ENCODE measurements at regions not wholly inside any gene's neighbourhood (a gene's known extent, or its start where the extent isn't known, plus 50 kb on each side); places are given as distances from the start of the nearest gene placed in this dataset.
A peak's percentile ranks its signal among the peaks of the same experiment; 100 is the strongest.

DNA sequence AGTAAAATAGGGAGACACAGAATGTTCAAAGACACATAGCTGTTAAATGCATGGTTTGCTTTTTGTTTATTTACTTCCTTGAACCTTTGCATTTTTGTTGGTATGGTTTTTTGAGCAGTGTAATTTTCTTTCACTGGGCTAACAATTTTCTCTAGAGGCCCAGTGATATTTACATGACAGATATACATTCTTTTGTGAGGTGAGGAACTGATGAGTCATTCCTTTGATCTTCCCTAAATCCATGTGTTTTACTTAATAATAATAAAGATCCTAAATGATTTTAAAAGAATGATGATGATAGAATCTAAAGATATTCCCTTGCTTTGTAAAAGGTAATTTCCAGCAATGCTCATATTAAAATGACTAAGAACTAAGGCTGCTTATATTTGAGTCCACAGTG, 188.5 kb upstream of the ANK3 start:
- dilution Hi-C loops (cut with MboI; ENCODE audit: extremely low pct_ligation_motif_present, low sequenced_read_pairs), result no loop called here
- Histone ChIP-seq H2AFZ (ENCODE audit: control insufficient read depth, low read length) (no peak overlapping the region), H3K79me2 (ENCODE audit: control insufficient read depth, insufficient read depth, low read length) (no peaks in the 10 kb centered on the region)

DNA sequence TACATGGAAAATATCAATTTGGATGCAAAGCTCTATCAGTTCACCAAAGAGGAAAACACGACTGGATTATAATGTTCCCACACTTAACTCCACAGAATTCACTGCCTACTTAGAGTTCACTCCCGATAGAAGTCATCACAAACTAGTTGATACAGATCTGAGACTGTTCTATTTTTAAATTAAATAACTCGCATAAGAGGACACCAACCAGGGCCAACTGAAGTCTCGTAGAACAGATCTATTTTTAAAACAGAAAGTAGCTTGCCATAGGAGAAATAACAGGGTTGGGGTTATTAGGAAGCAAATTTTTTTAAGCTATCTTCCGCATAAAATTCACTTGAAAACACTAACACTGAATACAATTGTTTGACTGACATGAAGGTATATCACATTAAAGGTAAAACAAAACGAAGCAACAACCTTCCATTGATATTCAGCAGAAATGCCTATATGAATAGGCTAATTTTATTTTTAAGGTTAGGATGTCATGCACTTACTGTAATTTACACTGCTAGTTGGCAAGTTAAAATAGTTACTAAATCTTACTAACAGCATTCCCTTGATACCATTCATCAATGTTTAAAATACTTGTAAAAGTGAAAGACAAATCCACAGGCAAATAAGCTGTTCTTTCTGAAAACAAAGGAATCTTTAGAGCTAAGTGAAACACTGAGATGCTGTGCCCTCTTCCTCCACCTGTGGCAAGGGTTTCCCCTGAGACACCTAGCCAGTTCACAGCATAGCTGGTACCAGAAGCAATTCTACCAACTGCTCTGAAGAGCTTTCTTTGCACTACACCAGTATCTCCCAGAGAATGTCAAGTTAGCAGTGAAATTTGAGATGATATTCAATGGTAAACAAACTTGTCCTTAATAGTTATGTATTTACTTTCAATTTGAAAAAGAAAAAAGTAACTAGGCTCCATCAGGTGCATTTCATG, 186.7 kb upstream of the ANK3 start:
- FAIRE-seq (peak; percentile 48), DNase-seq (ENCODE audit: low read depth, low spot score) (no peak)
- H3K36me3 ChIP-seq (ENCODE audit: control insufficient read depth in 2 of 2, extremely low read depth in 1 of 2, insufficient read depth in 2 of 2, low read length in 2 of 2), result no peaks in the 10 kb centered on the region
- H2AFZ ChIP-seq (ENCODE audit: control insufficient read depth, low read length), result peak overlapping the region; percentile 27
- no peaks in the 10 kb centered on the region for H3K9me3 ChIP-seq (ENCODE audit: control insufficient read depth, low read depth, low read length)
- H3K4me3 ChIP-seq (ENCODE audit: control insufficient read depth in 2 of 3, extremely low read depth in 1 of 3, insufficient read depth in 2 of 3, low read depth in 1 of 3, low read length in 3 of 3), result no peak overlapping the region
- no peak for TF ChIP-seq EZH2 (IDR thresholded peaks at IDR 0.05; ENCODE audit: low read length)
- TF ChIP-seq, protein P1, sequence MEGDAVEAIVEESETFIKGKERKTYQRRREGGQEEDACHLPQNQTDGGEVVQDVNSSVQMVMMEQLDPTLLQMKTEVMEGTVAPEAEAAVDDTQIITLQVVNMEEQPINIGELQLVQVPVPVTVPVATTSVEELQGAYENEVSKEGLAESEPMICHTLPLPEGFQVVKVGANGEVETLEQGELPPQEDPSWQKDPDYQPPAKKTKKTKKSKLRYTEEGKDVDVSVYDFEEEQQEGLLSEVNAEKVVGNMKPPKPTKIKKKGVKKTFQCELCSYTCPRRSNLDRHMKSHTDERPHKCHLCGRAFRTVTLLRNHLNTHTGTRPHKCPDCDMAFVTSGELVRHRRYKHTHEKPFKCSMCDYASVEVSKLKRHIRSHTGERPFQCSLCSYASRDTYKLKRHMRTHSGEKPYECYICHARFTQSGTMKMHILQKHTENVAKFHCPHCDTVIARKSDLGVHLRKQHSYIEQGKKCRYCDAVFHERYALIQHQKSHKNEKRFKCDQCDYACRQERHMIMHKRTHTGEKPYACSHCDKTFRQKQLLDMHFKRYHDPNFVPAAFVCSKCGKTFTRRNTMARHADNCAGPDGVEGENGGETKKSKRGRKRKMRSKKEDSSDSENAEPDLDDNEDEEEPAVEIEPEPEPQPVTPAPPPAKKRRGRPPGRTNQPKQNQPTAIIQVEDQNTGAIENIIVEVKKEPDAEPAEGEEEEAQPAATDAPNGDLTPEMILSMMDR (optimal IDR thresholded peaks at IDR 0.05 in 1 of 3, IDR thresholded peaks at IDR 0.05 in 1 of 3, conservative IDR thresholded peaks at IDR 0.05 in 1 of 3; ENCODE audit: extremely low read depth in 1 of 3, insufficient read depth in 2 of 3, low read length in 3 of 3), result no peak
- H3K9ac ChIP-seq (ENCODE audit: control insufficient read depth, extremely low read depth, insufficient read depth, low read length), result no peak overlapping the region
- H3K9me1 ChIP-seq (ENCODE audit: control insufficient read depth, extremely low read depth, insufficient read depth, low read length), result no peaks in the 10 kb centered on the region
- H3K4me2 ChIP-seq (ENCODE audit: control insufficient read depth, extremely low read depth, insufficient read depth, low read depth, low read length), result peak overlapping the region; percentile 58
- H3K4me1 ChIP-seq (ENCODE audit: control insufficient read depth, extremely low read depth, insufficient read depth, low read length), result peaks cover 13% of the 10 kb centered on the region
- no peak overlapping the region for H3K27ac ChIP-seq (ENCODE audit: control insufficient read depth, insufficient read depth, low read length)
- H3K79me2 ChIP-seq (ENCODE audit: control insufficient read depth, insufficient read depth, low read length), result no peaks in the 10 kb centered on the region
- no peaks in the 10 kb centered on the region for H3K27me3 ChIP-seq (ENCODE audit: control insufficient read depth, extremely low read depth, insufficient read depth, low read length)
- H4K20me1 ChIP-seq (ENCODE audit: control insufficient read depth, extremely low read depth, insufficient read depth, low read length), result no peaks in the 10 kb centered on the region
- dilution Hi-C loops (cut with MboI; ENCODE audit: extremely low pct_ligation_motif_present, low sequenced_read_pairs), result no loop called here

More for the DNA sequence above, 188.5 kb upstream of the ANK3 start:
- H3K9me1 ChIP-seq (ENCODE audit: control insufficient read depth, extremely low read depth, insufficient read depth, low read length), result no peaks in the 10 kb centered on the region
- H4K20me1 ChIP-seq (ENCODE audit: control insufficient read depth, extremely low read depth, insufficient read depth, low read length), result no peaks in the 10 kb centered on the region
- TF ChIP-seq, protein P1 (optimal IDR thresholded peaks at IDR 0.05 in 1 of 3, IDR thresholded peaks at IDR 0.05 in 1 of 3, conservative IDR thresholded peaks at IDR 0.05 in 1 of 3; ENCODE audit: extremely low read depth in 1 of 3, insufficient read depth in 2 of 3, low read length in 3 of 3), result no peak
- no peak for TF ChIP-seq EZH2 (IDR thresholded peaks at IDR 0.05; ENCODE audit: low read length)
- no peaks in the 10 kb centered on the region for H3K27me3 ChIP-seq (ENCODE audit: control insufficient read depth, extremely low read depth, insufficient read depth, low read length)
- H3K4me2 ChIP-seq (ENCODE audit: control insufficient read depth, extremely low read depth, insufficient read depth, low read depth, low read length), result no peak overlapping the region
- no peak overlapping the region for H3K4me3 ChIP-seq (ENCODE audit: control insufficient read depth in 2 of 3, extremely low read depth in 1 of 3, insufficient read depth in 2 of 3, low read depth in 1 of 3, low read length in 3 of 3)
- no peak overlapping the region for H3K27ac ChIP-seq (ENCODE audit: control insufficient read depth, insufficient read depth, low read length)
- H3K9me3 ChIP-seq (ENCODE audit: control insufficient read depth, low read depth, low read length), result no peaks in the 10 kb centered on the region
- FAIRE-seq, result no peak
- H3K36me3 ChIP-seq (ENCODE audit: control insufficient read depth in 2 of 2, extremely low read depth in 1 of 2, insufficient read depth in 2 of 2, low read length in 2 of 2), result no peaks in the 10 kb centered on the region
- H3K9ac ChIP-seq (ENCODE audit: control insufficient read depth, extremely low read depth, insufficient read depth, low read length), result no peak overlapping the region
- no peak for DNase-seq (ENCODE audit: low read depth, low spot score)
- H3K4me1 ChIP-seq (ENCODE audit: control insufficient read depth, extremely low read depth, insufficient read depth, low read length), result peaks cover 7% of the 10 kb centered on the region
